ENCODE measurements at regions not wholly inside any gene's neighbourhood (a gene's known extent, or its start where the extent isn't known, plus 50 kb on each side); places are given as distances from the start of the nearest gene placed in this dataset.

- TF ChIP-seq POLR2A (IDR thresholded peaks at IDR 0.05) (no peak), POLR2AphosphoS5 (IDR thresholded peaks at IDR 0.05; ENCODE audit: insufficient read depth in 1 of 2, low read depth in 1 of 2) (no peak), CTCF (IDR thresholded peaks at IDR 0.05) (no peak)
- no peak overlapping the region for H3K27ac ChIP-seq
- DNase-seq (ENCODE audit: extremely low spot score in 2 of 2), result peak; percentile 60 to 61
Measured at GRCh38 chr17:77693776-77694175, 264.7 kb upstream of the TNRC6C start.

GRCh38 chr17:77694391-77695363 is 263.8 kb upstream of the TNRC6C start:
- no peaks in the 10 kb centered on the region for H3K9me3 ChIP-seq
- H3K36me3 ChIP-seq, result no peaks in the 10 kb centered on the region
- H3K4me3 ChIP-seq, result no peak overlapping the region
- intact Hi-C loops (cut with DNase I), result no loop called here
- peaks cover 36% of the 10 kb centered on the region for H3K4me1 ChIP-seq
- H3K27ac ChIP-seq, result no peak overlapping the region
- no peak for TF ChIP-seq CTCF (IDR thresholded peaks at IDR 0.05)
- no peak for TF ChIP-seq POLR2A (IDR thresholded peaks at IDR 0.05)
- TF ChIP-seq POLR2AphosphoS5 (IDR thresholded peaks at IDR 0.05; ENCODE audit: insufficient read depth in 1 of 2, low read depth in 1 of 2), result no peak
- H3K27me3 ChIP-seq, result no peaks in the 10 kb centered on the region
- DNase-seq (ENCODE audit: extremely low spot score in 2 of 2), result peak; percentile 42 to 94

More at GRCh38 chr17:77693776-77694175, 264.7 kb upstream of the TNRC6C start:
- Histone ChIP-seq H3K36me3 (no peaks in the 10 kb centered on the region), H3K4me3 (no peak overlapping the region), H3K9me3 (no peaks in the 10 kb centered on the region), H3K4me1 (peaks cover 37% of the 10 kb centered on the region), H3K27me3 (no peaks in the 10 kb centered on the region)
- intact Hi-C loops (cut with DNase I), result no loop called here

DNA sequence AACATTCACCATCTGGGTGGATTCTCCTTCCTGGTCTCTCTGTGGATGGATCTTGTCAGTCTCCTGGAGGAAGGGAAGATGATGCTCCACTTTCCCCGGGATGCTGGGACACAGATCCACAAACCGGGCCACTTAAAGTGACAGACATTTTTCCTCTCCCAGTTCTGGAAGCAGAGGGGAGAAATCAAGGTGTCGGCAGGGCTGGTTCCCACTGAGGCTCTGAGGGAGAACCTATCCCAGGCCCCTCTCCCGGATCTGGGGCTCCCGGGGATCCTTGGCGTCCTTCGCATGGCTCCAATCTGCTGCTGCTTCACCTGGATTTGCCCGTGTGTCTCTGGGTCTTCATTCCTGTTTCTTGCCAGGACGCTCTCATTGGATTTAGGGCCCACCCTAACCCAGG is 263.1 kb upstream of the TNRC6C start:
- H3K27me3 ChIP-seq, result no peaks in the 10 kb centered on the region
- intact Hi-C loops (cut with DNase I), result no loop called here
- no peak for TF ChIP-seq CTCF (IDR thresholded peaks at IDR 0.05)
- no peak for TF ChIP-seq POLR2A (IDR thresholded peaks at IDR 0.05)
- TF ChIP-seq POLR2AphosphoS5 (IDR thresholded peaks at IDR 0.05; ENCODE audit: insufficient read depth in 1 of 2, low read depth in 1 of 2), result no peak

GRCh38 chr17:77696151-77696720 is 262.3 kb upstream of the TNRC6C start:
- H3K27me3 ChIP-seq, result no peaks in the 10 kb centered on the region
- H3K27ac ChIP-seq, result no peak overlapping the region
- H3K36me3 ChIP-seq, result no peaks in the 10 kb centered on the region
- H3K4me1 ChIP-seq, result peaks cover 21% of the 10 kb centered on the region
- DNase-seq (ENCODE audit: extremely low spot score in 2 of 2), result no peak
- TF ChIP-seq POLR2AphosphoS5 (IDR thresholded peaks at IDR 0.05; ENCODE audit: insufficient read depth in 1 of 2, low read depth in 1 of 2), result no peak
- TF ChIP-seq CTCF (IDR thresholded peaks at IDR 0.05), result no peak
- no peak for TF ChIP-seq POLR2A (IDR thresholded peaks at IDR 0.05)
- intact Hi-C loops (cut with DNase I), result no loop called here
- H3K4me3 ChIP-seq, result no peak overlapping the region
- H3K9me3 ChIP-seq, result peaks cover 2% of the 10 kb centered on the region

More for the DNA sequence above, 263.1 kb upstream of the TNRC6C start:
- DNase-seq (ENCODE audit: extremely low spot score in 2 of 2), result peak in 1 of 2 donors; percentile 91
- Histone ChIP-seq H3K4me1 (peaks cover 29% of the 10 kb centered on the region), H3K9me3 (no peaks in the 10 kb centered on the region), H3K36me3 (no peaks in the 10 kb centered on the region), H3K4me3 (no peak overlapping the region), H3K27ac (no peak overlapping the region)

Measured in vagina (tissue), 2 donors.